ENCODE measurements at regions not wholly inside any gene's neighbourhood (a gene's known extent, or its start where the extent isn't known, plus 50 kb on each side); places are given as distances from the start of the nearest gene placed in this dataset.

- TF ChIP-seq POLR2A (IDR thresholded peaks at IDR 0.05; ENCODE audit: low read length): no peak
- TF ChIP-seq GATA1 (IDR thresholded peaks at IDR 0.05; ENCODE audit: low read depth, low read length): no peak
These were observed 70.2 kb upstream of the FGFR2 start for GRCh38 chr10:121668314-121669027.

Measured in erythroblast (primary cell).